GM19025 (cell line): ENCODE measurements at regions not wholly inside any gene's neighbourhood (a gene's known extent, or its start where the extent isn't known, plus 50 kb on each side); places are given as distances from the start of the nearest gene placed in this dataset.
"Not testable (repeated sequence)": the region's sequence is repeated elsewhere in the genome, so short reads cannot be mapped to it uniquely, and the experiment has no call there.

Source experiments
- ATAC-seq: cut with Tn5 transposase; IDR thresholded peaks from one replicate; pipeline ENCODE4 v1.9.1; 2021; ENCODE audit warnings: mild to moderate bottlenecking, low read depth, moderate library complexity; ENCODE audit not compliant: unreplicated experiment

DNA sequence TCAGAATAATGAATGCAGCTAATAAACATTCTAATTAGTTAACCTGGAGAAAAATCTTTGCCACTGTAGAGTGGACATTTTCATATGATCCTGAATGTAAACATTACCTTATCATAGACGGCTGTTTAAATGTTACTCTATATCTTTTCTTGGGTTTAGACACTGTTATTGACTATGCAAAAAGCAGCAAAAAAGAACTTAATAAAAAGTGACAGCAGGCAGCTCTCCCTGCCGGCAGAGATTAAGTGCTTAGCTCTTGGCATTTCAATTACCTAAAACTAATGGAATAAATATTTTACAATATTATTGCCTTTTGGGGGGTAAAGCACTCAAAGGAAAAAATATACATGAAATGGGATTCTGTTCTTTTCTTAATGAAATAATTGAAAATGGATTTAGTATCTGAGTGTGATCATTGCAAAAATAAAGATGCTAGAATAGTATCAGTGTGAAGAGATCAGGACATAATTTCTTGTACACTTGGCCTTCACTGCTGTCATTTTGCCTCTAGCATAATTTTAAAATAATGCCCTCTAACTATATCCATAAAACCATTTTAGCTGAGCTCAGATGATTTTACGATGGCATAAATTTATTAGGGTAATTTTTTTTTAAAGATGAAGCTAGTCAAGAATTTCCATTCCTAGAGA, 203.4 kb upstream of the DPP10 start:
- ATAC-seq, result no peak

DNA sequence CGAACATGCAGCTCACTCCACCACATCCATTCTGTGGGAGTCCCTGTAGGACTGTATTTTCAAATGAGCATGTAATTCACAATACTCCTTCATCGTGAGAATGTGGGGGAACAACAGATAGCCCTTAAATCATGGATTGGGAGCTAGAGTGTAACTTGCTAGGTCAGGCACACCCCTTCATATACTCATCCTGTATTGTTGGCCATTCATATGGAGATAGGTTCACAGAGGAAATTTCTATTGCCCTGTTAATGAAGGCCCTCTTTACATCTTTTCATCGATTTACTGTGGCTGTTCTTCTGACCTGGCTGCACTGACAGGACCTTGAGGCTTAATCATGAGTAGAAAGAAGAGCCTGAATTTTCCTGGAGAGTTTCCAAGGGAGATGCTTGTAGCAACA, 193.8 kb upstream of the DPP10 start:
- ATAC-seq, result no peak

DNA sequence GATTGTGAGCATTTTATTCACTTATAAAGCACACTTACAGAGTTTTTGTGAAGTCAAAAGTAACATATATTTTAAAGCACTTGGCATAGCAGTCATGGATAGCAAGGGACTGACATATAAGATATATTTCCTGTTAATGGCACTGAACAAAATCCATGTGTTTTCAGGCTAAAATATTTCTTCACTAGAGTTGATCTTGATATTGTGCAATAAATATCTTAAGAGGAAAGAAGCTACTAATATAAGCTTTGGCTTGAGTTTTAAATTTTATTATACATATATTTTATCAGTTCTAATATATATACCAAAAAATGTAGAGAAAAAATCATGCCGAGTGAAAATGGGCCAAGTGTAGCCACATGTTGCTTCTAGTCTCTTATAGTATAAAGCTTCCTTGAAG, 189.7 kb upstream of the DPP10 start:
- ATAC-seq, result no peak

DNA sequence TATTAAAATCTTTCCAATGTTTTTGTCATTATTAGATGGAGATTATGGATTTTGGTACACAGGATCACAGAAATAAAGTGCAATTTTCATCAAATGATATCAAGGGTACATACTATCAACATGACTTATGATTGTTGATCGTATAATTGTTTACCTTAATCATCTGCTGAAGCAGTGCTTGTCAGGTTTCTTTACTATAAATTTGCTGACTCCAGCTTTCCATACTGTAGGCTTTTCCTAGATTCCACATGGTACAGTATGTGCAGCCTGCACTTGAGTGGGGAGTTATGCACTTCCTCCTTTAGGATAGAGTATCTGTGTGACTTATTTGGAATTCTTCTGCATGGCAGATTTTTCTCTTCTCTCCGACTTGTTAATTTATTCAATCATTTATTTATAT, 187.6 kb upstream of the DPP10 start:
- ATAC-seq, result no peak

DNA sequence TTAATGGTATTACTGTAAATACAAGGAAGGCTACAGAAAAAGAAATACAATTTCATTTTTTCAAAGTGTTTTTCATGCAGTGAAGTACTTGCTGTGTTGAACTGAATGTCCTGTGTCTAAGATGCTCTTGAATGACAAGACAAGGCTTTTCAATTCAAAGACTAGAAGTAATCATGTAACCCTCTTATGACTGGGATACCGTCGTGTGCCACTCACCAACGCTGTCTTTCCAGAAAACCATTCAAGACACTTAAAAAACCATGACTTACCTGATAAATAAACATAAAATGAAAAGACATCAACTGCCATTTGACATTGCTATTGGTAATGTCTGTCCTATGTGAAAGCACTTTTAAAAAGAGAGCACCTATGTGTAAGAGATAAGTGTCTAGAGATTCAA, 183.1 kb upstream of the DPP10 start:
- ATAC-seq, result no peak

DNA sequence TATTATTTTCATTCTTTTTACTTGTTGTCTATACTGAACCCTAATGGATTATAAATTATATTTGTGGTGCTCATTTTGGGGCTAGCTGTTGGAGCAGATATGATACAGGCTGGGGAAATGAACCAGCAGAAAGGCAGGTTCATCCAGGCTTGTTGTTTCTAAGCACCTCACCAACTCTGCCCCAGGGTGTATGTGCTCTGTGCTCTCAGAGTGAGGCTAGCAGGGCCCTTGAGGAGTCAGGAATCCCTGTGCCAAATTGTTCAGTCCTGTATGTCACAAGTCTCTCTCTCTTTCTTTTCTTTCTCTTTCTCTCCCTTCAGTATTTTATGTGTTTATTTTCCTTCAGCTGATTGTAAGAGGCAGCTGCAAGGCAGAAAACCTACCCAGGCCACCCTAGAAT, 181.1 kb upstream of the DPP10 start:
- ATAC-seq, result no peak

DNA sequence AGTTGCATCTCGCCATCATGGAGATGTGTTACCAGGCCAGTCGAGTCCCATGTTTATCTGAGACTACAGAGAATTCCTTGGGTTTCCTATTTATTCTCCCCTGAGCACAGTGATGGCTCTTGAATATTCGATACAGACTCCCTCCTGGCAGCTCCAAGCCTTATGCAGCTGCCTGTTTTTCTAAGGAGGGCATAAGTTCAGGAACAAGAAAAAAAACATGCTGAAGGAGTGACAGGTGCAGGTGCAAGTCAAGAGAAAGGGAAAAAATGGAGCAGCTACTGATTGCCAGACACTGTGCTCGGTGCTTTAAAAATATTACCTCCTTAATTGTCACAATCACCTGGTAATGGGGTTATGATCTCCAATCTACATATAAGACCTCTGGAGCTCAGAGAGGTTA, 177.2 kb upstream of the DPP10 start:
- ATAC-seq, result no peak

DNA sequence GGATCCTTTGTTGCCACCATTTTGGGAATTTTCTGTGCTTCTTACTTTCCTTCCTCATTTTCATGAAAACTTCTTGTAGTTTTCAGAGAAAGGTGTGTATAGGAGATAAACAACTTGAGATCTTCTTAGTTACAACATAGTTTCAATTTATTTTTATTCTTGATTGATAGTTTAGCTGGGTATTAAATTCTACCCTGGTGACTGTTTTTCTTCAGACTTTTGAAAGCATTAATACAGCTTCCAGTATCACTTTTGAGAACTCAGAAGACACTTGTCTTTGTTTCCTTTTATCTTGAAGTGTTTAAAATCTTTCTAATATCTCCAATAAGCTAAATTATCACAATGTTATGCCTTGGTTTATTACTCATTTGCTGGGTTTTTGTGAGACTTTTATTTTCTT, 167.5 kb upstream of the DPP10 start:
- ATAC-seq, result no peak

DNA sequence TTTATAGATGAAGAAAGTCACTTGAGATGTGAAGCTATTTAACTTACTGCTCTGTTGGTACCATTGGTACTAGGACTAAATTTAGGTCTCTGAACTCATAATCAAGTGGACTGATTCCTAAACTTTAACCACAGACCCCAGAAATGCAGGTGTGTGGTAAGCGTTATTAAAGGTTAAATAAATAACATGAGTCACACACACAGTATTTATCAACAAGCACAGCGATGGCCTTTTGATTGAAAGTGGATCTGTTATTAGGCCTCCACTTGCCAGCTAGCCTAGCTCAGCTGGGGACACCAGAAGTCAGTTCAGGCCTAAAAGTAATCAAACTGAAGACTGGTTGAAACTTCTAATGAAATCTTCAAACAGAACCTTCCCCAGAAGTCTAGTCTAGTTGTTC, 161.3 kb upstream of the DPP10 start:
- ATAC-seq, result no peak

DNA sequence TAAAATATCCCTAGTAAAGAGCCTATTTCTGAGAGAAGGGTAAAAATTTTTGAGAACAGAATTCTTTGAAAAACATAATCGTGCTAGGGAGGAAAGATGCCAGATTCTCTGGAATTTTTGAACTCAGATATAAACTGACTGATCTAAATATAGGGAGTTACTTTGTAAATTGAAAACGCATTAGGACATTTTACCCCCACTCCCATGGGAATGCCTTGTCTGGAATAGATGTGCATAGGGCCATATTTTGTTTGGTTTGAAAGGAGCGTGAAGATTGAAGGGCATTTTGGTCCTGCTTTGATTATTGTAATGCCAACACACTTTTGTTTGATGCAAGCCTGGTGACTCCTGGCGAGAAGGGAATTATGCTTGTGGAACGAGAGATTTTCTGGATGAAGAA, 158.7 kb upstream of the DPP10 start:
- ATAC-seq, result no peak

DNA sequence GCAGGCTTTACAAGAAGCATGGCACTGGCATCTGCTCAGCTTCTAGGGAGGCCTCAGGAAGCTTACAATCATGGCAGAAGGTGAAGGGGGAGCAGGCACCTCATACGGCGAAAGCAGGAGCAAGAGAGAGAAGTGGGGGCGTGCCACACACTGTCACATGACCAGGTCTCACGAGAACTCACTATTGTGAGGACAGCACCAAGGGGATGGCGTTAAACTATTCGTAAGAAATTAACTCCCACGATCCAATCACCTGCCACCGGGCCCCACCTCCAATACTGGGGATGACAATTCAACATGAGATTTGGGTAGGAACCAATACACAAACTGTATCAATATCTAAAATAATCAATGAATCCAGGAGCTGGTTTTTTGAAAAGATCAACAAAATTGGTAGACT, 156.0 kb upstream of the DPP10 start:
- ATAC-seq, result no peak

DNA sequence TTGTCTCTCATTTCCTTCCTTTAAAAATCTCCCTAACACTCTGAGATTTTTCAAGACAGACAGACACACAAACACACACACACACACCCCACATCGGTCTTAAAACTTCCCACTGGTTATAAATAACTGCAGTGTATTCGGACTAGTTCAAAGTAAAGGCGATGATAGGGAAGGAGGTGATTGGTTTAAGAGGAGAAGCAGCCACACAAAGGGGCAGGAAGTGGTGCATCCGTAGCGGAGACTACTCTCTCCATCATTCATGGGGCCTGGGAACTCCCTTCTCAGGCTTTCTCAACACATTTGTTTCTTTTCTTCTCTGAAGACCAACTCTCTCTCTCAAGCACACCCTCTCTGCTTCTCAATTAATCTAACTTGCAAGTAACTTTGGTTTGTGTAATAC, 149.1 kb upstream of the DPP10 start:
- ATAC-seq, result no peak

DNA sequence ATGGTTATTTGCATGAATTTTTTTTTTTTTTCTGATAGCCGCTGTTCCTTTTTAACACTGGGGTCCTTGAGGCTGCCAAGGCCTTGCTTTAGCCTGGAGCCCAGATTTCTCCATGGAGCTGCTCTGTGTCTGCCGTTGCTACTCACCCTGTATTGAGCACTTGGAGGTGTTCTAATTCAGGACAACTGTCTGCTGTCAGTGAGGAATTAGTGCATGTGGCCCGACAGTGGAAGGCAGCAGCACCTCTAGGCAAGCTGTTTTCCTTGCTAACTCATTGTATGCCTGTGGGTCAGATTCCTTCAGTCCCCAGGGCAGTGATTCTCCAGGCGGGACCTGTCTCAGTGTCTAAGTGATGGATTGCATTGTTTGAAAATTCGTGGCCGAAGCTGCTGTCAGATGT, 147.7 kb upstream of the DPP10 start:
- ATAC-seq, result no peak

DNA sequence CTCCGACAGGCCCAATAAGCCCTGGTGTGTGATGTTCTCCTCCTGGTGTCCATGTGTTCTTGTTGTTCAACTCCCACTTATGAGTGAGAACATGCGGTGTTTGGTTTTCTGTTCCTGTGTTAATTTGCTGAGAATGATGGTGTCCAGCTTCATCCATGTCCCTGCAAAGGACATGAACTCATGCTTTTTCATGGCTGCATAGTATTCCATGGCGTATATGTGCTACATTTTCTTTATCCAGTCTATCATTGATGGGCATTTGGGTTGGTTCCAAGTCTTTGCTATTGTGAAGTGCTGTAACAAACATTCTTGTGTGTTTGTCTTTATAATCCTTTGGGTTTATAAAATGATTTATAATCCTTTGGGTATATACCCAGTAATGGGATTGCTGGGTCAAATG, 142.1 kb upstream of the DPP10 start:
- ATAC-seq, result not testable (repeated sequence)

DNA sequence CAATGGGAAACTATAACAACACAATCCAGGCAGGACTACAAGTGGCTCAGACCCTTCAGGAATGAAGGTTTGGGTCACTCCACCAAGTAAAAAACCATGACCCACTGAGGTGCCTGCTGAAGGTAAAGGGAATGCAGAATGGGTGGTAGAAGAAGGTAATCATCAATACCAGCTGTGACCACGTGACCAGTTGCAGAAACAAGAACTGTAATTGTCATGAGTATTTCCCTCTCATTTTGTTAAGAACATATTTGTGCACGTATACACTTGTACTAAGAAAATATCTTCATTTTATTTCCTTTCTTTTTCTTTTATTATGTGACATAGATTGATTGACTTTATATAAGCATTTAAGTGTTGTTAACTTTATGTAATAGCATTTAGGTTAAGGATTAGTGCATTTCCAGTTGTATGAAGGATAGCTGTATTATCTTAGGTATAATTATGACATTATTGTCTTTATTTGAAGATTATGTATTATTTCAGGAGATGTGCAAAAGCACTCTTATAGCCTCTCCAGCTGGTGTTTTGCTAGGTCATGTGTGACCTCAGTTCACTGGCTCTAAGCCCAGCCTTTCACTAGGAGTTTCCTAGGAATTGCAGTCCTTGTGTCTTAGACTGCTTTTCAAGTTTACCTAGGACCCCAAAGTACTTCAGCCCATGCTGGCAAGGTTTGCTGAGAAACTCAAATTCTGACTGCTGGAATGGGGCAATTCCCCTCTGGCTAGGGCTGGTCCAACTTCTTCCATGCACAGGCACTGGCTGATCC, 125.7 kb upstream of the DPP10 start:
- ATAC-seq, result no peak

DNA sequence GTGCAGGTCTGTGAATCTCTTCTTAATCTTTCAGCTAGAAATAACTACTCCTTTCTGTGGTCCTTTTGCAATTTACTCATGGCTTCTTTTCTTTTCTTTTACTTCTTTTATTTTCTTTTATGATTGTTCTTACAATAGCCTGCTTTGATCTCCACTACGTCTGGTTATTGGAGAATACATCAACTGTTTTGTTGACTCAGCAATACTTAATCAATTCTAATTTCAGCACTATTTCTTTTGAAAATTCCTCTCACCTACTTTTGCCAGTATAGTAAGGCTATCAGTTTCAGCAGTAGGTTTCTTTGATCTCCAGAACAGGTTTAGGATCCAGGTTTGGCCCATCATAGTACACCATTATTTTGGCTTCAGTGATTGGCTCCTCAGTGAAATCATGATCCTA, 111.8 kb upstream of the DPP10 start:
- ATAC-seq, result no peak

DNA sequence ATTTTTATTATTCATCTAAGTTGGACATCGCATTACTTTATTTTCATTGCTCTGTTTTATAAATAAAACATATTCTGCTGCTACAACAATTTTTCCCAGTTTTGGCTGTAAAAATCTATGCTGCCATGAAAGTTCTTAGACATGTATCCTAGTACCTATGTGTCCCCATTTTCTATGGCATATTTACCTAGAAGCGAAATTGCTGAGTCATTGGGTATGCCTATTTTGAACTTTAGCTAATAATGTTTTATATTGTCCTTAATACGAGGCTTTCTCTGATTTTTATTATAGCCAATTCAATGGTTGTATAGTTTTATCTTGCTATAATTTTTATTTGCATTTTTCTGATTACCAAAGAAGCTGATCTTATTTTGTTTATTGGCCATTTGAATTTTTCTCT, 110.5 kb upstream of the DPP10 start:
- ATAC-seq, result no peak

DNA sequence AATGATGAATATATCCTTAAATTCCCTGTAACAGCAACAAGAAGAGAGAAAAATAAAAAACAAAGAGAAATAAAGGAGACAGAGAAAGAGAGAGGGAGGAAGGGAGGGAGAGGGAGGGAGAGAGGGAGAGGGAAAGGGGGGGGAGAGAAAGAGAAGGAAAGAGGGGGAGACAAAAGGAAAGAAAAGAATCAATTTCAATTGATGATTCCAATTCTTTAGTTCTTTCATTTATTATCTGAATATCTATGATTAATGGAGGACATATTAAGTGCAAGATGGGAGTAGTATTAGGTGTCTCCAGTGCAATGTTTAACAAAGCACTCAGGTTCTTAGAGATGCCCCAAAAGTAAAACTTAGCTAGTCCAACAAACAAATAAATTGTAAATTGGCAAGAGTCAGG, 97.2 kb upstream of the DPP10 start:
- ATAC-seq, result no peak

DNA sequence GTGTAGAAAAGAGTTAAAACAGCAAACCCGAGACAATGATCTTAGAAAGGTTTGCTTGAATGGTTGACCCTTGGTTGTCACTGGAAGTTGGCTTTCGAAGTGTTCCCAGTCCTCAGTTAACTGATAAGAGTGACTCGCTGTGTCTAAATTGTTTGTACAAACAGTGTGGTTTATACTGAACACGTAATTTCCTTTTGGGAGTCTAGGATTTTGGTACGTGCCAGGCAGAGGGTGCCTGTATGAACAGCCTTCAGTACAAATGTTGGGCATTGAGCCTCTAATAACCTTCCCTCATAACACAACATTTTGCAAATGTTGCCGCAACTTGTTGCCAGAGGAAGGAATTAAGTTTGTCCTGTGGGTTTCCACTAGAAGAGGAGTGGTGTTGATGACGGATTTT, 95.8 kb upstream of the DPP10 start:
- no peak for ATAC-seq

DNA sequence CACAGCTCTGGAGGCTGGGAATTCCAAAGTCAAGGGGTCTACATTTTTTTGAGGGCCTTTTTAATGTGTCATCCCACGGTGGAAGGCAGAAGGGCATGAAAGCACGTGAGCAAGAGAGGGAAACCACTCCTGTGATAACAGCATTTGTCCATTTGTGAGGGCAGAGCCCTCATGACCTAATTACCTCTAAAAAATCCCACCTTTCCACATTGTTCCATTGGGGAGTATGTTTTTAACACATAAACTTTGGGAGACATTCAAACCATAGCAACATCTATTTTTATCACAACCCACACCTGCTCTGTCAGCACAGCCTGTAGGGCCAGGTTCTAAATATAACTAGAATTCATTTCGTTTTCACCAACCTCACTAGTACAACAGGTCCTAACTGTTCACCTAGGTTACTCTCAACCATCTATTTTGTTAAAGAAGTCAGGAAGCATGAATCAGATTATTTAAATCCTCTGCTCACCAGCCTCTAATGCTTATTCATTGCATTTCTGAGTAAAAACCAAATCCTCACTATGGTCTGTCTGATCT, 92.2 kb upstream of the DPP10 start:
- ATAC-seq, result no peak

DNA sequence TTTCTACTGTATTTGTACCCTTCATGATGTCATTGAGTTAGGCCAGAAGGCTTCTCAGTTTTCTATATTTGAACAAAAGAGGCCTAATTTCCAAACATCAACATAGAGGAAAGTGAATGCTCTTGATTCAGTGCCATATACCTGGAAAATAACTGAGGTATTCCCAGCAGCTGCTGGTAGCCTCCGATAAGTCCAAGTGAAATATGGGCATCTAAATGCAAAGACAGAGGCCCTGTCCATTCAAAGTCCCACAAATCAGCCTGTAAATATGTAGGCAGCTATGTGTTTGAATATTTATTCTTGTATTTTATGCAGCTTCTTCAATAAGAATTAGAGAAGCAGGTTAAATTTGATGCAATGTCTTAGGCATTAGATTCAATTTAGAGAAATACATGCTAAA, 89.5 kb upstream of the DPP10 start:
- ATAC-seq, result no peak

DNA sequence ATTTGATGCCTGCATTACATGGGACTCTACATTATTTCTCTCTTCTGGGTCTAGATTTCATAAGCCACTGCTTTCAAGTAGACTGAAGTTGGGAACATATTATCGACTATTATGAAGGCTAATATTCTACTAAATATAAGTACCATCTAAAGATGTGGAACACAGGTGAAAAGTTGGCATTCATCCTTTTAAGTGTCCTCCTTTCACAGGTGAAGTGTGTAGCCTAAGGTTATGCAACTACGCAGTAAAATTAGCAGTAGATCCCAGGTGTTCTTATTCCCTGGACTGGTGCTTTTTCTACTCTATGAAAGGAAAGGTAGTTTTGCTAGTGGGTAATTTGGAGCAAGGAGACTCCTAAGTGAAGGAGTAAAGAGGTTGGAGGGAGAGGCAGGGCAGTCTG, 88.2 kb upstream of the DPP10 start:
- no peak for ATAC-seq
